HPDE6-E6E7 (cell line): ENCODE measurements at regions not wholly inside any gene's neighbourhood (a gene's known extent, or its start where the extent isn't known, plus 50 kb on each side); places are given as distances from the start of the nearest gene placed in this dataset.

Experiments
- DNase-seq: peaks from one replicate; pipeline ENCODE4 v3.0.0; 2011; ENCODE audit warnings: missing footprints; ENCODE audit errors: extremely low spot score

- no peak for DNase-seq
These were observed 1044.8 kb upstream of the SLC10A2 start for GRCh38 chr13:104111031-104111430.

- peak; percentile 52 for DNase-seq
These were observed 1040.6 kb upstream of the SLC10A2 start for GRCh38 chr13:104106705-104107393.

DNA sequence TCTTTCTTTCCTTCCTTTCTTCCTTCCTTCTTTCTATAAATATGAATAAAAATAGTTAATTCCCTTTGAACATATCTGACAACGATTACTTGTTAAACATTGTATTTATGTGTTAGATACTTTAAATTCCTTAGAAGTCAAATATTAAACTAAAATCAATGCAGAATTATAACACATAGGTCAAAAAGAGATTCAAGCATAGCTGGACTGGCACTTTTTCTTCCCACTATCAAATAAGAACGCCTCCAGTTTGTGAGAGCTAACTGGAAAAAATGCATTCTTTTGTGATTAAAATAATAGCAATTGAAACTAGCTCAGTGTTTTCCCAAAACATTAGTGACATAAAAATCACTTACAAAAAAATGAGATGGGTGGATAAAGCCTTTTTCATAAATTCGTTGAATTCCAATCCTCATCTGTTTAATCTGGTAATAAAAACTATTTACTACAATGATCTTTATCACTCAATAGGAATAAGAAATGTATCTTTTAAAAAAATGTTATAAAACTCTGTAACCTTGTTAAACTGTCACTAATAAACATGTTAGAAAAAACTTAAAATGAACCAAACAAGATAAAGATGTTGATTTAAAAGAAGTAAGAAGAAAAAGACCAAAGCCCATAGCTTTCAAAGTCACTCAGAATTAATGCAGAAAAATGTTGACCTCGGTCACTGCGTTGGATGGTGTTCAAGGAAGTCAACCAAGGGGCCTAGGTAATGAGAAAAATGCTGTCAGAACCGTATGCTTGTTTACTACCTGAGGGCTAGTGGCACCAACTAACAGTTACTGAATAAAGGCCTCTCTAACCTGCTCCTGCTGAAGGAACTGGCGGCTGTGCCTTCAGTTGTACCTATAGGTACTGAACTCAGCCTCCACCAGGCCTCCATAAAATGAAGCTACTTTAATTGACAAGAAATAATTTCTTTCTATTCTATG is 1039.5 kb upstream of the SLC10A2 start:
- DNase-seq = no peak

DNA sequence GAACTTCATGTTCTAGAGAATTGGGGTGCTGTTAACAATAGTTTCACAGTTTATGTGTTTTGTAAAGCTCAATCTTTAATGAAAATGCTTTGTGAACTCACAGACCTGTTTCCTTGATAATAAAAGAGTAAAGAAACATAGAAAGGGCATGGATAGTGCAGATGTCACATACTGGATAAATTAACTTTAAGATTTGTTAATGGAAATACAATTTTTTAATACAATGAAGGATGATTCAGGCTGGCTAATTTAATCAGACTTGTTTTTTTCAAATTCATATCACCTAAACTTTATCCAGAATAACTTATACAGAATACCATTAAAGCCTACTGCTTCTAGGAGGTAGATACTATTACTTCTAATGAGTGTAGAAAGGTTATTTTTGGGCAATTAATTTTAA is 1033.5 kb upstream of the SLC10A2 start:
- DNase-seq = no peak

GRCh38 chr13:104098421-104098820 is 1032.2 kb upstream of the SLC10A2 start:
- DNase-seq = no peak

- no peak for DNase-seq
These were observed 1020.5 kb upstream of the SLC10A2 start for GRCh38 chr13:104086759-104087158.

DNA sequence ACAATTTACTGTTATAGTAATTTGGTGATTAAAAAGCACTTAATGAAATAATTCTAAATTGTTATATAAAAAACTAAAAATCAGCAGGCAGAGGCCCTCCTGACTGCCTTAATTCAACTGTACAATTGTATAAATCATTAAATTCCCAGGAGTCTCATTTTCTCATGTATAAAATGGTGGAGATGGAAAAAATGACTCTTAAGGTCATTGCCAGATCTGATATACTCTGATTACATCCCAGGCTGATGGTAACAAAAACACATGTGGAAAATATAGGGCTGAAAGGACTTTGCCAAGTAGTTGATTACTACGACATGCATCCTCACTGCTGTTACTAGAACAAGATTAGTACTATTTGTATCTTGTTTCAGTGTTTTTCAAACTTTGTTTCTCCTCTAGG is 1020.0 kb upstream of the SLC10A2 start:
- no peak for DNase-seq

DNA sequence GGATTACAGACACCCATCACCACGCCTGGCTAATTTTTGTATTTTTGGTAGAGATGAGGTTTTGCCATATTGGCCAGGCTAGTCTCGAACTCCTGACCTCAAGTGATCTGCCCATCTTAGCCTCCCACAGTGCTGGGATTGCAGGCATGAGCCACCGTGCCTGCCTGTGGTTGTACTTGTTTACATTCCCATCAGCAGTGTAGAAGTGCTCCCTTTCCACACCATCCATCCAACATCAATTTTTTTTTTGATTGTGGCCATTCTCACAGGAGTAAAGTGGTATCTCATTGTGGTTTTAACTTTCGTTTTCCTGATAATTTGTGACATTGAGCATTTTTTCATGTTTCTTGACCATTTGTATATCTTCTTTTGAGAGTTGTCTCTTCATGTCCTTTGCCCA is 1019.4 kb upstream of the SLC10A2 start:
- no peak for DNase-seq

DNA sequence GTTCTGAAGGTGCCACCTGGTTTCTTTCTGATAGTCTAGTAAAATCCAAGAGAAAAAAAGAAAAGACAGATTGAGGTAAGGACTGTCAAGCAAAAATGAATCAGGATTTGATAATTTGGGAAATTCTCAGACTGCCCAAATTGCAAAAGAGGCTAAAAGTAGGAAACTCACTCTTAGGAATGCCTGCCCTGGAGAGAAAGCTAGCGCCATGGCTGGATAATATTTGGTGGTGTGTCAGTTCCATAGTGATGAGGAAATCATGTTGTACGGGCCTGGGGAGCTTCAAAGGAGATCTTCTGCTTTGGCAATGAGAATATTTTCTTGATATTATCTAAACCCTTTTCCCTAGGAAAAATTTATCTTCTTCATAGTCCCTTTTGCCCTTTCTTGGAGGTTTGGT is 1008.1 kb upstream of the SLC10A2 start:
- DNase-seq = no peak

DNA sequence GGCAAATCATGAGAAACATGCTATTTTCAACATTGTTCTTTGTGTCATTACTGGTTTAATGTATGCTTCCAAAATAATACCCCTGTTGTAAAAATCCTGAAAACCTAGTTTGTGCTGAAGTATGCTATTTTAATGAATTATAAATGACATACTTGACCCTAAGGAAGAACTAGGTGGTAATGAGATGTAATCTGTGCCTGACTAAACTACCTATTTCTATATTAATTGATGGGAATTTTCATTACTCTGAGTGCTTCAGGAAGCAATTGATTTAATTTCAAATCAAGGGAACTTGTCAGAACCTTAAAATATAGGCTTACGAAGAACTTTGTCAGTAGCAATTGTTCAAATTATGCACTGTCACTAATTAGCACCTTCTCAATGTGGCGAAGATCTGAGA is 1005.6 kb upstream of the SLC10A2 start:
- no peak for DNase-seq

DNA sequence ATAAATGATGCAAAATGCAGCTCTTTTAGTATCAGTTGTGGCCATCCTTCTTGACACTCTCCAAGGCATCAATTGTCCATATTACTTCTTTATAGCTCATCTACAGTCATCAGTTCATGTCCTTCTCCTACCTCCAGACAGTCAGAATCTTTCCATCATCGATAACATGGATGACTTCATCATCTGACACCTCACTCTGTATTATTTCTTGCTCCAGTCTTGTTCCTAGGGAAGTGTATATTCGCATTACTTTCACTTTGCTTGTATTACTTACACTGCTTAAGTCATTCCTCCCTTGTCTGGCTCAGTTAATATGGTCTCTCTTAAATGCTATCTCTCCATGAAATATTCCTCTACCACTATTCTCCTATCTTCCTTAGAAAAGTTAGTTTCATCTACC is 999.1 kb upstream of the SLC10A2 start:
- no peak for DNase-seq

GRCh38 chr13:104057861-104058260 is 991.6 kb upstream of the SLC10A2 start:
- no peak for DNase-seq

DNA sequence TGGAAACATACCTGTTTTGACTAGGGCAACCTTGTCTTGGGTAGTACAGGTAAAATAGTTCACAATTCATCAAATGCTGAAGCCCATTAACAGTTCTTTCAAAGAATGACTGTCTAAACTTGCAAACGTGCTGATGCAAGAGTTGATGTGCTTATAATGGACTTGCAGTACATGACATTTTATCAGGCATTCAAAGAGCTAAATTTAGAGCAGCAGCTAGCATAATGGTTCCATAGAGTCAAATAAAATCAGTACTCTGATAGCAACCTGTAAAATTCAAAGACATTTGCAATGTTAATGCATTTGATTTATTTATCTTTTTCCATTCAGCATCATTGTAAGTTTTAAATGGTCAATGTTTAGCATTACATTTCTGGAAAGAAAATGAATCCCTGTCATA is 979.7 kb upstream of the SLC10A2 start:
- no peak for DNase-seq

DNA sequence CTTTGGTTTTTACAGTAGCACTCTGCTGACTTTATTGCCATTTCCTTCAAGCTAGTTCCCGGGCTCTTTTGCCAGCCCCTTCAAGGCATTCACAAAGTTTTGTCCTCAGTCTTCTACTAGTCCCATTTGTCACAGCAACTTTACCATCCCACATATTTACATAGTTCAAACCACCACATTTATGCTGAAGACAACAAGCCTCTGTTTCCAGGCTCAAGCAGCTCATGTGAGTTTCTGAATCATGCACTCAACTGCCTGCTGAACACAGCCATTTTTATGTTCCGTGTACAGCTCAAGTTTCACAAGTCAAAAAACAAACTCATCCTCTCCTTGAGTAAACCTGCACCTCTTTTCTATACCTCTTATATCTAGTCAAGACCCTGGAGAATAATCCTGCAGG is 977.0 kb upstream of the SLC10A2 start:
- no peak for DNase-seq

GRCh38 chr13:104034891-104035290 is 968.7 kb upstream of the SLC10A2 start:
- no peak for DNase-seq

DNA sequence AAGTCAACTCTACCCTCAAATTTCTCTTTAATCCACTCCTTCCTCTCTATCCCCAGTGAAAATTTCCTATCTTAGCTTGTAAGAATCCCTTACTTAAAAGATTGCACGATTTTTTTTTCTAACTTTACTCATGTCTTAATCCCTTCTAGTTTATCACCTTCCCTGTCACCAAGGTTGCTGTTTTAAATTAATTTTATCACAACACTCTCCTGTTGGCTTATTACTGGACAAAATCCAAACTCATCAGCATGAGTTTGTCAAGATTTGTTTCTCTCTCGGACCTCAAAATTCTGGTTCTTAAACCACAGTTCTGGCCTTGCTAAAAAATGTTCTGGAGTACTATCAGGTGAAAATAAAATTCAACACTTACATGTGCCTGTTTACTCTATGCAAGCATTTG is 959.1 kb upstream of the SLC10A2 start:
- no peak for DNase-seq

DNA sequence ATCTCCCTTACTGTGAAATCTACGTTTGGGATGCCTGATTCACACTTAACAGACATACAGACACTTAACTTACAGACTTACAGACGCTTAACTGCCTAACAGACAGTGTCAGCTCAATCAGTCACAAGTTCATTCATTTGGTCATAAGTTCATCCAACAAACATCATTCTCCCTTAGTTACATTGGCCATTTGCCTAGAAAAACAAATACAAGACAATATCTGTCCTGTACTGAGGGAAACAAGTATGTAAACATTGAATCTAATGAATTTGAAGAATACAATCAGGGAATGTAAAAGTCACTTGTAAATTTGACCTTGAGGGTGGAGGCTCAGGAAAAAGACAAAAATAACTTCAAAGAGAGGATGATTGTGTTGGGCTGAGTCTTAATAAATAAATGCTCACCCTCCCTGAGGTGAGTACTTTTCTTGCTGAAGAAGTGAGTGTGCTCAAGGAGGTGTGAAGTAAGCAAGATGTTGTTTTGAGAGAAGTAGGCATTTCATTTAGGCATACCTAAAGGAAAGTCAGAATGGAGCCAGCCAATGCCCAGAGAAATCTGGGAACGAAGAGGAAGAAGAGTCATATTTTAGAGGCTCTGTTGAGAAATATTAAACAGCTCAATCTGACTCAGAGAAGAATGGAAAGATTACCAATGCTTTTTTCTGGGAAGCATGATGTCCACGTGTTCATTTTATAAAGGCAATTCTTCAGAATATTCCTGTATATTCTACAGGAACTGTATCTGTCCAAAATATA is 958.4 kb upstream of the SLC10A2 start:
- no peak for DNase-seq

DNA sequence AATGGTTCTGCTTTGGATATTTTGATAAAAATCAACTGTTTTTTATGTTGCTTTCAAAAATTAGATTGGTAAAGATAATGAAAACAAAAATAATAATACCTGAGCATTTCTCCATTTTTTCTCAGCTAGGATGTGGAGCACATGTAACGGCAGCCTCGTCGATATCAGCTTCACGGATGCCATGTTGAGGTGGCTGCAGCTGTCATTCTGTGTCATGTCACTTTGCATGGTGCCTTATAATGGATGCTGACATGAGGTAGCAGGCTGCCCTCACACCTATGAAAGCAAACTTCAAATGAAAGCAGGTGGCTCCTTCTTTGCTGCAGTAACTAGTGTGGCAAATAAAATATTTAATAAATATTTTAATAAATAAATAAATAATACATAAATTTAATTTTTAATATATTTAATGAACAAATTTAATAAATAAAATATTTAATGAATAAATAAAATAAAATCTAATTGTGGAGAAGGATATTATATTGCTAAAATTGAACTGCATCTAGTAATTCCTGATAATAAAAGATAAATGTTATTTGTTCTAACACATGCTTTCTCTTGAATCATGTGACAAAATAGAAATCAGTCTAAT is 955.7 kb upstream of the SLC10A2 start:
- DNase-seq = no peak

DNA sequence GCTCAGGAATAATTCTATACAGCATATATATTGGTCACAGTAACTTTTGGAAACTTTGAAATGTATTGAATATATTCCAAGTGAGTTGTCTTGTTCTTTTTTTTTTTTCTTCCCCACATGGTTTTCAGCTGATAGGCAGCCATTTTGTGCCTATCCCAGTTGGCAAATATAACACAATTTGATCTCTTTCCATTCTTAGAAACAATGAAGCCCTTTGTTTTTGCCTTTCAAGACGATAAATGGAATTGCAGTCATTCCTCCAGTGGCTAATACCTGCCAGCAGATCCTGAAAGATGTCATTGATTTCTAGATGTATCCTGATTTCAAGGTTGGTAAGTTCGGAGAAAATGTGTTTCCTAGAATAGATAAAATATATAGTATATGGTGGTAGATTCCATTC is 951.1 kb upstream of the SLC10A2 start:
- no peak for DNase-seq

DNA sequence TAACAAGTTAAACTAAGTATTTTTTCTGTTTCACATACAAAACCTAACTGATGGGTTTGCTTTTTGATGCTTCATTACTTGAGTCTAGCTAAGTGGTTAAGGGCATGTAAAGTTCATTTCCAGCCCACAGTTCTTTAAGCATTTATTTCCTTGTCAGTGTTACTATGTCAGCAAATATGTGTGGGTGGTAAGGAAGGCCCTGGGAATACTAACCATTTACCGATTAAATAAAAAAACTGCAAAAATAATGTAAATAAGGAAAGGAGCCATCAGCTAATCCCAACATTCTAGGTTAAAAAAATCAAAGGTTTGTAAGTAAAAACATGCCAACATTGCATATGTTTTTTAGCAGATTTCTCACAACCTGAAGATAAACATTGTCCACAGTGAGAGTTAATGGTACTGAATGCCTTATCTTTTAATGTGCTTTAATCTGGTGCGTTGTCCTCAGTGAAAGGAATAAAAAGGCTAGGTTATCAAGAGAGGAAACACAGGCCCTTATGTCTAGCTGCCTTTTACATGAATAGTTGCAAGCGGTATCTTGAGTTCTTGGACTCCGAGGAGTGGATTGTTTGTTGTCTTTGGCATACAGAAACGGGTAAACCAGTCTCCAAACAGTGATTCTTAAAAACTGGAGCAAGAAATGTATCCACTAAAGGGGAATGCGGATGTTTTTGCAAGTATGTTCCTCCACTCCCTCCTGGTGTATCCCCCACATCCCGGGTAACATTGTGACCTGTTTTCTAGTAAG is 949.6 kb upstream of the SLC10A2 start:
- DNase-seq = no peak
